GM20431 (cell line): ENCODE measurements at regions not wholly inside any gene's neighbourhood (a gene's known extent, or its start where the extent isn't known, plus 50 kb on each side); places are given as distances from the start of the nearest gene placed in this dataset.
"Not testable (repeated sequence)": the region's sequence is repeated elsewhere in the genome, so short reads cannot be mapped to it uniquely, and the experiment has no call there.

Experiments
- in situ Hi-C: fragments of 300-500 bp; cut with MseI, MboI; formaldehyde crosslinking; loops from one replicate; pipeline ENCODE4 v1.15.0; 2020; ENCODE audit warnings: low sequenced_read_pairs; ENCODE audit not compliant: unreplicated experiment

DNA sequence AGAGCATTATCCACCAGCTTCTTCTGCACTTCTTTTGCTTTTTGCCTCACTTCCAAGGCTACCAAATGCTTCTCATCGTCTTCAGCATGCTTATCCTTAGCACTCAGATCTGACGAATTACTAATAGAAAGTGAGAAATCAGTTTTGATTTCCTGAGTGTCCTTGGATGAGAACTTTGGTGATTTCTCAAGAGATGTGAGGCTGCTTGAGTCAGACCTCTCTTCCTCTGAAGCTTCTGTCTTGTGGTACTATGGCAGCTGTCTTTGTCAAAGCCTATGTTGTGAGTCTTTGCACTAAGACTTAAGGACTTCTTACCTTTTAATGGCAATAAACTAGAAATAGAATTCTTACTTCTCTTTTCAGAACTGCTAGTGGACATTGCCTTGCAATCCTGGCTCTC lies 169.9 kb downstream of the CPE start:
- in situ Hi-C loops: loop anchor here (25.0 kb wide), 1 partner anchor 539 kb away; no protein-coding TSS in a partner anchor

DNA sequence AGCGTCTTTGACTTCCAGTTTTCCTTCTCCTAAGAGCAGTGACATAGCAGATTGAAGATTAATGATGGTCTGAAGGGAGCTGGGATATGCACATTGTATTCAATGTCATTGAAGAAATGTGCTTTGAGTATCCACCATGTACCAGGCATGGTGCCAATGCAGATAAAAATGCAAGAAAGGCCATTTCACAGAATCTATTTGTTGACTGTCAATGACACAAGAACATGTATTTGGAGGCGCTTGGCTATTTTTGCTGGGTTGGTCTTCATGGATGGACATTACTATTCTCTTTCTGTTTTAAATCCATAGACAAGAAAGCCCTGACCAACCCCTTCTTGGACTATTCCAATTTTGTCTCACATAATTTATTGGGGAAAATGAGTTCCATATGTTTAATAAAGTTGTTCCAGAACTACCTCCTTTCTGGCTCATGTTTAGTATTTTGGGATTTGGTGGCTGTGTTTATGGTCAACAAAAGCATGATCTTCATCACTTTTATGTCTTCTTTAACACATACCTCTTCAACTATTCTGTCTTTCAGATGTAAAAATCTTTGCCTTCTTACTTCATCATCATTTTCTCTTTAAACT lies 174.5 kb downstream of the CPE start:
- in situ Hi-C loops: no loop called here

- in situ Hi-C loops: no loop called here
Observed at GRCh38 chr4:165555302-165555701, 176.5 kb downstream of the CPE start.

- in situ Hi-C loops: no loop called here
Observed at GRCh38 chr4:165556383-165556782, 177.6 kb downstream of the CPE start.

DNA sequence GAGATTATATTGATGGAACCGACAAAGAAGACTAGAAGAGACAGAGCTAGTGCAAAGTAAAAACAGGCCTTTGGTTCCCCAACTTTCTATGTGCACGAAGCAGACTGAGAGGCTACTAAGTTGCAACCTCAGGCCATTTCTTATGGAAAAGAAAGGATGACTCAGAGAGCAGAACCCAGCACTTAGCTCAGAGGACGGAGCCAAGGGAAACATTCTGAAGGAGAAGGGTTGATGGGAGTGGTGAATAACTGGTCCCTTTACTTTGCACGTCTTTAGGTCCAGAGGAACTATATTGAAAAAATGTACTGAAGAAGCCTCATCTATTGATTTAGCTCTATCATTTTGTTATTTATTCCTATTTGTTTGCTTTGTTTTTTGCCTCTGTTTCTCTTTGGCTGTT lies 182.1 kb downstream of the CPE start:
- in situ Hi-C loops: no loop called here

DNA sequence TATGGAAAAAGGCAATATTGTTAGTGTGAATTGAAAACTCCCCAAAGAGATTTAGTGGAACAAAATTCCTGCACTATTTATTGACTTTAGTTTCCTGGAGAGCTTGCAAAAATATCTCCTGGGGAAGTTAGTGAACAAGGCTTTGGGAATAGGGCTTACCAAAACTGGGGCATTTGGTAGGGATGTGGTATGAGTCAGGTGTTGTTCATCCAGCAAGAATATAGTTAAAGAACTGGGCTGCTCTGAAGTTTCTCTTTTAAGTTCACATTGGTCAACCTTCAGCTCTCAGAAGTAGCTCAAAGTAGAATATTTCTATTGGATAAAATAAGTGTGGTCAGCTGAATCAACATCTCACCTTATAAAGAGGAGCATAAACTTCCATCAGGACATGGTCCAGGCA lies 185.0 kb downstream of the CPE start:
- in situ Hi-C loops: no loop called here

DNA sequence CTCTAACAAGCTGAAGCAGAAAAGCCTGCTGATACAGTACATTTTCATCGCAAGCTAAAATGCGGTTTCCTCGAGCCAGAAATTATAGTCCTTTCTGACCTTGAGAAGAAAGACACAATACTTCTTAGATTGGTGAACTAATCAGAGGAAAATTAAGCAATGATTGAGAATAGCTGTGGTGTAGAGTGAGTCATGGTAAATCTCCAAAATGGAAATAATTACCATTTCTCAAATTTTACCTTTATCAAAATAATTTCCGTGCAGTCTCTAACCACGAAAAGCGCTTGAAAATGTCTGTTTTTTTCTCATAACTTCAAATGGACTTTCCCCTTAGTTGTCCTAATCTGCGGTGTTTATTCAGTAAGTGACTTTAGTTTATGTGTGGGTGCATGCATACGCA lies 190.2 kb downstream of the CPE start:
- in situ Hi-C loops: no loop called here

DNA sequence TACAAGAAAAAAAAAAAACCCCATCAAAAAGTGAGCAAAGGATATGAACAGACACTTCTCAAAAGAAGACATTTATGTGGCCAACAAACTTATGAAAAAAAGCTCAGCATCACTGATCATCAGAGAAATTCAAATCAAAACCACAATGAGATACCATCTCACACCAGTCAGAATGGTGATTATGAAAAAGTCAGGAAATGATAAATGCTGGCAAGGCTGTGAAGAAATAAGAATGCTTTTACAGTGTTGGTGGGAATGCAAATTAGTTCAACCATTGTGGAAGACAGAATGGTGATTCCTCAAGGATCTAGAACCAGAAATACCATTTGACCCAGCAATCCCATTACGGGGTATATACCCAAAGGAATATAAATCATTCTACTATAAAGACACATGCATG lies 192.7 kb downstream of the CPE start:
- in situ Hi-C loops: not testable (repeated sequence)

GRCh38 chr4:165580351-165580905 lies 201.6 kb downstream of the CPE start:
- in situ Hi-C loops: no loop called here

DNA sequence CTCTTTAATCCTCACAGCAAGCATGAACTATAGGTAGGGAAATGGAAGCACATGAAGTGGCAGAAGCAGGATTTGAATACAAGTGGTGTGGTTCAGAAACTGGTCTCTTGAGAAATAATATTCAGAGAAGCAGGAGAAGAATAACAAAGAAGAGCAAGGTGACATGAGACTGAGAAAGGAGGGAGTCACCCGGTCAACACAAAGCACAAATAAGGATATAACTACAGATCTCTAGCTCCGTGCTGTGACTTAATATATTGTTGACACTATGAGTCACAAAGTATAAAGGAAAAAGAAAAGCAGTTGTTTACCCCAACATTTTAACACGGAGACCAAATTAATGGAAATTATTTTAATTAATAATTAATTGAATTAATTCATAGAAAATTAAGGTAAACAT lies 204.5 kb downstream of the CPE start:
- in situ Hi-C loops: no loop called here

DNA sequence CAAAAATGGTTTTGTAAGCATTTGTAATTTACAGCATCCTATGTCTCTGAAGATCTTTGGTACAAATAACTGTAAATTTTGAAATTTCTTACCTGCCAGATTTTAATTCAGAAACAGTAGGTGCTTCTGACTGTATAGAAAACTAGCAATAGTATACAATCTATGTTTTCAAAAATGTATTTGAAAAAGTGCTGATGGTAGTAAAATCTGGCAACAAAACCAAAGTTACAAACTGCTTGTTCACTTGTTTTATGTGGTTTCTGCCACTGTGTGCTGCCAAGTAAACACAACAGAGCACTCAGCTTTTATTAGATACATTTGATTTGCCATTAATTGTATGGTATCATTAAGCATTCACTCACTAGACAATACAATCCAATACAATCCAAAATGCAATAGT lies 206.1 kb downstream of the CPE start:
- in situ Hi-C loops: no loop called here

DNA sequence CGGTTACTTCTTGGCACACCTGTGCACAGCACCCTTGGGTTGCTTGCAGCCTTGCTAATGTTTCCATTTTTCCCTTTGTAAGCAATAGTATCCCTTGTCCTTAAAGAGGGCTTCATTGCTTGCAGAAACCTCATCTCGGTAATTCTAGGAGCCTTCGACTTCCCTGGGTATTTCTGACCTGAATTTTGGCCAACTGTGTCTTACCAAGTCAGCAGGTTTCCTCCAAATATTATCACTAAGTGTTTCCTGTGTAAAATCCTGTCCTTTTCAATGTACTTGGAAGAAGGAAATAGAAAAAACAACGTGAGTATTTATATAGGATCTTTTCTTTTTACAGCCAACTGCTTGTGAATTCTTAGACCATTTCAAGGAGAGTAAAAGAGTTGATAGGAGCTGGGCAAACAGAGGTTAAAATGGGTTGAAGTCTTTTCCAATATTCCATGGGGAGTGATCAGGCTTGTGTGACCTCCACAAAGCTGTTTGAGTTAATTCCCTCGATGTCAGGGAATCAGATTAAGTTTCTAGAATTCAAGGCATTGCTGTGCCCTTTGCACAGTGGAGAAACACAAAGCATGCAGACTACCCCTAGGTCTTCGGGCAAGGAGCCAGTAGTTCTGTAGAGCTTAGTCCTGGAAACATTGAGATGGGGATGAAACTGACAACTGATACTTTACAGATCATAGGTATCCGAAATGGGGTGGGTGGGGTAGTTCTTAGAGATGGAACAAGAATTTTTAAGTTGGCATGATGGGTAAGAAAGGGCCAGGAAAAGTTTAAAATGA lies 209.9 kb downstream of the CPE start:
- in situ Hi-C loops: no loop called here

DNA sequence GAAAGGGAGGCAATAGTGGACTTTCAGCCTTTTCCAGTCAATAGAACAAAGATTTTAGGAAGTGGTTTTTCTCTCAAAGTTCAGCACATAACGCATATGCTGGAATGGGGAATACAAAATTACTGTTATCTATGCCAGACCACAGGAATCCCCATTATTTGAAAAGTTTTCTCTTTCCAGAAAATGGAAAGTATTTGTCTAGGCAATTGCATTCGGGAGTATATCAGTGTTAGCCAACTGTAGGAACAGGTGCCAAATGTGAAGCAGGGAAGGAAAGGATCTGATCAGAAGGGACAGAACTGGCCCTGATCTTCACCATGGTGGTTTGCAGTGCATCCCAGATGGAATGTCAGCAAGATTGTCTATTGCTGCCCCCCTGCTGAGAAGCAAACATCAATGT lies 213.6 kb downstream of the CPE start:
- in situ Hi-C loops: no loop called here

DNA sequence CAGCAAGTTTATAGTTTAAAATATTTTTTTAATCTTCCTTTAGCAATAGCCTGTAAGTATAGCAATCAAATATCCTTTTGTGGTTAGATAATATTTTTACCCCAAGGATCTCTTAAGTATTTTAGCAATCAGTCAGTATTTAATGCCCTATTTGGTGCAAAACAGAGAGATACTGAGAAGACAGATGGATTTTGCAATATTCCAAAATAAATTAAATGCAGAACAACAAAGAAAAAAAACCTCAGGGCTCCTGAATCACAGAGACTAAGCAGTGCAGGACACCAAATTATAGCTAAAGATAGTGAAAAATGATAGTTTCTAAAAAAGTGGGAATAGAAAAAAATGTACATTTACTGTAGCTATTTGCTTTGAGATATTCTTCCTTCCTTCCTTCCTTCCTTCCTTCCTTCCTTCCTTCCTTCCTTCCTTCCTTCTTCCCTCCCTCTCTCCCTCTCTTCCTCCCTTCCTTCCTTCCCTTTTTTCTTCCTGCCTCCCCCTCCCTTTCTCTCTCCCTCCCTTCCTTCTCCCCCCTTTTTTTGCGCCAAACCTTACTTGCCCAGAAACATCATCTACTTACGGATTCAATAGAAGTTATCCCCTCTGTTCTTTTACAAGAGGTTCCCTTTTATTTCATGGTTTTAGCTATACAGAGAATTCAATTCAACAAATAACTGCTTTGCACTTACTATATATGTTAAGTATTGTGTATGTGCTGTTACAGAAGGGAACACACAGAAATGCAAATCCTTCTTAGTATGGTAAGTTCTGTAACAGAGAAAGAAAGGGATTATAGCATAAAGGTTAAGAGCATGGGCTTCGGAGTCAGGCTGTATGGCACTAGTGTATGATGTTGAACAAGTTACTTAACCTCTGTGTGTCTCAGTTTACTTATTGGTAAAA lies 219.0 kb downstream of the CPE start:
- in situ Hi-C loops: no loop called here

DNA sequence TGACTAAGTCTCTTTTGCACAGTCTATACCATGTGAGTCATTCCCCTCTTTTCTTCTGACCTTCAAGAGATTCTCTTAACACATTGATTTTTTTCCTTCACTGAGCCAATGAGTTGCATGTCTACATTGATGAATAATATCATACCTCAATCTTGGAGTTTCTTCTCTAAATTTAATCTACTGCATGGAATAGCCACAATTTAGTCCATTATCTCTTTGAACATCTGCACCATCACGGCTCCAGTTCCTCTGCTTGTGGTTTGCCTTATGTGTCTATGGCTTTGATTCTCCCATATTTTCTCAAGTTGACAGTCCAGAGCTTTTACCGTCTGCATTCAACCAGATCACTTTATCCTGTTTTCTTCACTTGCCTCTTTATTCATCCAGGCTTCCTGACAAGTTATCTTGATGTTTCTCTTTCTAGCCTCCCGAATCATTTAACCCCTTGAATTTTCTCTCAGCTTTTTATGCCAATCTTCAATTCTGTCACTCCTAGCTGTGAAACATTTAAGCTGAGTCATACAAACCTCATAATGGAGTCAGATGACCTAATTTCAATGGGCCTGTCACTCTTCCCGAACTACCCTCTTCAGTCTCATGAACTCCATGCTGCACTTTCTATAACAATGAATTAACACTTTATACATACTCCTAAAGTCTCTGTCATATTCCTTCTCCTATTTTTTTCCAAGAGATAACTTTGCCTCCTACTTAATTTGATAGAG lies 222.3 kb downstream of the CPE start:
- in situ Hi-C loops: no loop called here

DNA sequence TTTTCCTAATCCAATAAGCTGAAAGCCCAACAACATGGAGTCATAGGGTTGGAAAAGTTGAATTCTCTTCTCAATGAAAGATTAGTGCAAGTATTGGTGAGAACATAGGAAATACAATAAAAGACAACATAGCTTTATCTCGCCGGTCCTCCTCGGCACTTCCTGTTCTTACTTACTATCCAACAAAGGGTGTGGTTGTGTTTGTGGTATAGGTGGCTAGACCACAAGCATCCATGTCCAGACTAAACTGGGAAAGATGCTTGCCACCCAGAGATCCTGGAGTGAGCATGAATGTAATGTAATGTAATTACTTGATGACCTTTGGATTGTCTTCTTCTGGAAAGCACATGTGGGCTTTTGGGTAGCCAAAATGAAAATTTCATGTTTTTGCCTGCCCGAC lies 223.8 kb downstream of the CPE start:
- in situ Hi-C loops: no loop called here

DNA sequence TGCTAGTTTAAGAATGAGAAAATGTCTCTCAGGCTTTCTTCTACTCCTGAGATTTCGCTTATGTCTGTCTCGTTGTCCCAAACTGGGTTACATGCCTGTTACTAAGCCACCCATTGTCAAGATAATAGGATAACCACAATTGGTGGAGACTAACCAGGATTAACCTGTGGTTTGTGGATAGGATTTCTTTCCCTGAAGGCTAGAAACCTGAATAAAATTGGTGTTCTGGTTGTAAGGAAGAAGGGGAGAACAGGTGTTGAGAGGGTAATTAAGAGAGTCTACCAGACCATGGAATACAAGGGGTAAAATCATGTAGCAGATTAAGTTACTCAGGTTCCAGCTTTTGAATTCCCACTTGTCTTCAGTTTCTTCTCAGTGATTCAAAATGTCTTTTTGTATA lies 225.4 kb downstream of the CPE start:
- in situ Hi-C loops: no loop called here

GRCh38 chr4:165605811-165606210 lies 227.0 kb downstream of the CPE start:
- in situ Hi-C loops: no loop called here

GRCh38 chr4:165606465-165607205 lies 227.8 kb downstream of the CPE start:
- in situ Hi-C loops: no loop called here
